ENCODE measurements at regions not wholly inside any gene's neighbourhood (a gene's known extent, or its start where the extent isn't known, plus 50 kb on each side); places are given as distances from the start of the nearest gene placed in this dataset.

- TF ChIP-seq ZBTB33 (IDR thresholded peaks at IDR 0.05; ENCODE audit: borderline replicate concordance, low read depth): no peak; the same call in 1 of the 2 replicates
- TF ChIP-seq PBX3 (IDR thresholded peaks at IDR 0.05): peak; percentile 70
- peak; percentile 36; the same call in 1 of the 2 replicates for TF ChIP-seq JUND (IDR thresholded peaks at IDR 0.05)
- TF ChIP-seq GABPA (IDR thresholded peaks at IDR 0.05; ENCODE audit: low read depth): no peak
- no peak for TF ChIP-seq FOXM1 (IDR thresholded peaks at IDR 0.05; ENCODE audit: low read depth)
- TF ChIP-seq EZH2phosphoT487 (IDR thresholded peaks at IDR 0.05; ENCODE audit: borderline replicate concordance, low read depth): no peak
- TF ChIP-seq FOSL2 (IDR thresholded peaks at IDR 0.05; ENCODE audit: borderline replicate concordance, low read depth): peak; percentile 35; the same call in 1 of the 2 replicates
- 0 out of 2 replicates have a peak, but pooled peaks have one; percentile 45 for TF ChIP-seq RXRA (IDR thresholded peaks at IDR 0.05; ENCODE audit: borderline replicate concordance, low read depth)
- peak; percentile 38; the same call in 1 of the 2 replicates for TF ChIP-seq POLR2AphosphoS5 (IDR thresholded peaks at IDR 0.05; ENCODE audit: low read depth, low read length)
- no peak for TF ChIP-seq USF2 (IDR thresholded peaks at IDR 0.05; ENCODE audit: borderline replicate concordance, low read depth, low read length)
- TF ChIP-seq GATA2 (CRISPR knock-in tag; IDR thresholded peaks at IDR 0.05): no peak
- TF ChIP-seq SMC3 (IDR thresholded peaks at IDR 0.05; ENCODE audit: low read depth, low read length): no peak
- no peak for TF ChIP-seq SIN3A (IDR thresholded peaks at IDR 0.05; ENCODE audit: borderline replicate concordance, low read depth, low read length)
- TF ChIP-seq MAX (IDR thresholded peaks at IDR 0.05; ENCODE audit: low read depth): 0 out of 2 replicates have a peak, but pooled peaks have one; percentile 9
- no peak for TF ChIP-seq YY1 (IDR thresholded peaks at IDR 0.05; ENCODE audit: low read depth)
- TF ChIP-seq EP300 (IDR thresholded peaks at IDR 0.05; ENCODE audit: borderline replicate concordance in 1 of 2, low read depth in 1 of 2, low read length in 1 of 2): peak in 1 of 2 experiments; percentile 71; a peak in 1 of 4 replicates
- TF ChIP-seq NFIC (IDR thresholded peaks at IDR 0.05; ENCODE audit: borderline replicate concordance): peak; percentile 89
- peak; percentile 17; the same call in 1 of the 2 replicates for TF ChIP-seq MEF2A (IDR thresholded peaks at IDR 0.05; ENCODE audit: borderline replicate concordance, low read depth)
Measured at GRCh38 chr20:54340667-54341081, 132.8 kb downstream of the PFDN4 start (continued).

All from SK-N-SH (cell line).